GM10266 (cell line): ENCODE measurements at regions not wholly inside any gene's neighbourhood (a gene's known extent, or its start where the extent isn't known, plus 50 kb on each side); places are given as distances from the start of the nearest gene placed in this dataset.

Experiments
- DNase-seq: peaks from one replicate; pipeline ENCODE4 v3.0.0; 2012; ENCODE audit errors: extremely low spot score
- TF ChIP-seq, protein P1 (sequence below): IDR thresholded peaks from 2 replicates; pipeline ENCODE4 v1.5.1; 2012; ENCODE audit warnings: mild to moderate bottlenecking, low read depth; ENCODE audit not compliant: control insufficient read depth, insufficient read depth; ENCODE audit errors: missing control alignments

DNA sequence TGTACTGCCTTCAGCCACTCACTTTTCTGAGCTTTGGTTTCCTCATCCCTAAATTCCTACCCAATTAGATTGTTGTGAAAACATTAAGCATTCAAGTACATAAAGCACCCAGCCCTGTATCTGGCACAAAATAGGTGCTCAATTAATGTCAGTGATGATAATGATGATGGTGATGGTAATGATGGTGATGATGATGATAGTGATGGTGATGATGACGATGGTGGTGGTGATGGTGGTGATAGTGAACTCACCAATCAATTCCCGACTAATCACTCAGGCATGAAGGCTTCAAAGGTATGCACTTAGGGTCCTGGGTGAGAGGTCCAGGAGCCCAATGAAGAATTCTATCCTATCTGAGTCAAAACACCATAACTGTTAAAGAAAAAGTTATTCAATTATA is 383.5 kb downstream of the MATN1 start:
- DNase-seq, result no peak
- TF ChIP-seq, protein P1, sequence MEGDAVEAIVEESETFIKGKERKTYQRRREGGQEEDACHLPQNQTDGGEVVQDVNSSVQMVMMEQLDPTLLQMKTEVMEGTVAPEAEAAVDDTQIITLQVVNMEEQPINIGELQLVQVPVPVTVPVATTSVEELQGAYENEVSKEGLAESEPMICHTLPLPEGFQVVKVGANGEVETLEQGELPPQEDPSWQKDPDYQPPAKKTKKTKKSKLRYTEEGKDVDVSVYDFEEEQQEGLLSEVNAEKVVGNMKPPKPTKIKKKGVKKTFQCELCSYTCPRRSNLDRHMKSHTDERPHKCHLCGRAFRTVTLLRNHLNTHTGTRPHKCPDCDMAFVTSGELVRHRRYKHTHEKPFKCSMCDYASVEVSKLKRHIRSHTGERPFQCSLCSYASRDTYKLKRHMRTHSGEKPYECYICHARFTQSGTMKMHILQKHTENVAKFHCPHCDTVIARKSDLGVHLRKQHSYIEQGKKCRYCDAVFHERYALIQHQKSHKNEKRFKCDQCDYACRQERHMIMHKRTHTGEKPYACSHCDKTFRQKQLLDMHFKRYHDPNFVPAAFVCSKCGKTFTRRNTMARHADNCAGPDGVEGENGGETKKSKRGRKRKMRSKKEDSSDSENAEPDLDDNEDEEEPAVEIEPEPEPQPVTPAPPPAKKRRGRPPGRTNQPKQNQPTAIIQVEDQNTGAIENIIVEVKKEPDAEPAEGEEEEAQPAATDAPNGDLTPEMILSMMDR, result no peak

DNA sequence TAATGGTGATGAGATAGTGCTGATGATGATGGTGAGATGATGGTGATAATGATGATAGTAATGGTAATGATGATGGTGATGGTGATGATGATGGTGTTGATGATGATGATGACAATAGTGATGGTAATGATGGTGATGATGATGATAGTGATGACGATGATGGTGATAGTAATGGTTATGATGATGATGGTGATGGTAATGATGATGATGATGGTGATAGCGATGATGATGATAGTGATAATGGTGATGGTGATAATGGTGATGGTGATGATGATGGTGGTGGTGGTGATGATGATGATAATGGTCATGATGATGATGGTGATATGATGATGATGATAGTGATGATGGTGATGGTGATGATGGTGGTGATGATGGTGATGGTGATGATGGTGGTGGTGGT is 384.6 kb downstream of the MATN1 start:
- TF ChIP-seq, protein P1, result no peak
- no peak for DNase-seq

DNA sequence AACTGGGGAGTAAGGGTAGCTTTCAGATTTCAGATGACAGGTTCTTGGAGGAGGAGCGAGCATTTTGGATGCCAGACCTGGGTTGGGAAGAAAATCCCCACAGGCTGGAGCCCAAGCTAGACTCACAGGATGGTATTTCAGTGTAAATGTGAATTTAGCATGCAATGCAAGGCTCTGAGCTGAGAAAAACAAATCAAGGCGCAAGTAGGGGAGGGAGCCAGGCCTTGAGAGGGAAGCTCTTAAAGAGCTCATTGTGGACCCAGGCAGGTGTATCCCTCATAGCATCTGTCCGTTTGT is 386.1 kb downstream of the MATN1 start:
- no peak for DNase-seq
- TF ChIP-seq, protein P1, result no peak

DNA sequence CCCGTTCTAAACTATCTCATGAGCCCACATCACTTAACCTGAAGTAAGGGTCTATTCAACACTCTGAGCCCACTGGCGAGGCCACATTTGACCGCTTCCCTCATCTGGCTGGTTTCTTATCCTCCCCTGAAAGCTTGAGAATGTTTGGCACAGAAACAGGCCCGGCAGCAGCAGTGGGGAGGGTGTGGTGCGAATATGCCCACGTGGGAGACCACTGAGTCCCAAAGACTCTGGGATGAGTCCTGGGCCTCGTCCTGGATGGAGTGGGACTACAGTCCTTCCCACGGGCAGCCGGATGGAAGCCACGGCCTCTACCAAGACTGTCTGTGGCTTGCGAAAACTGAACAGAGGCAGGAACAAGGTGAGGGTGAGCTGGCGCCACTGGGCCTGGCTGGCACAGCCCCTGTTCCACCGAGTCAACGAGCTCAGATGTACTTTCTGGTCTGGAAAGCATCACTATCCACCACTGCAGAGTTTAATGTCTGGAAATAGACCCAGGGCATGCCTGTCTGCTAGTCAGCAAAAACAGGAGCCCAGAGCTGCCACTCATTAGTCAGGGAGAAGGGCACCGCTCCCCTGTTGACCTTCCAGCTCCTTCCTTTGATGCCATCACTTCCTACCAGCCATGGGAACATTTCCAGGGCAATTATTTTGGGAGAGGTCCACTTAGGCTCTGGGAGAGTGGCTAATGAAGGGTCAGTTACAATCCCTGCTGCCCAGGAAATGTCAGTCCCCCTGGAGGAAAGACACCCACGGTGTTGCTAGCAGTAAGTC is 386.6 kb downstream of the MATN1 start:
- no peak for DNase-seq
- TF ChIP-seq, protein P1, result no peak

DNA sequence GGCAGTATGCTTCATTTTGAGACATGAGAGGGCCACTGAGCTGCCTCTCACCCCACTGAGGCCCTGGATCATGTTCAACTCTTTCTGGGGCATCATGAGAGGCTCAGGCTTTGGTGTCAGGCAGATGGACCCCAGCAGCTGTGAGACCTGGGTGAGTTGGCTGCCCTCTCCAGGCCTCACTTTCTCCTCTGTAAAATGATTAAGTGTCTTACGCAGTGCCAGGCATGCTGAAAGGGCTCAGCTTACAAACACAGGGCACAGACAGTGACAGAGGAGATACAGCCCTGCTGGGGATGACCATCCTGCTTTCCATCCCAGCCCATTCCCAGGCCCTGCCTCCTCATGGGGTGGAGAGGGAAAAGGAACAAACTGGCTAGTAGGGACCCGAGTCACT is 387.4 kb downstream of the MATN1 start:
- TF ChIP-seq, protein P1, result no peak
- DNase-seq, result no peak

DNA sequence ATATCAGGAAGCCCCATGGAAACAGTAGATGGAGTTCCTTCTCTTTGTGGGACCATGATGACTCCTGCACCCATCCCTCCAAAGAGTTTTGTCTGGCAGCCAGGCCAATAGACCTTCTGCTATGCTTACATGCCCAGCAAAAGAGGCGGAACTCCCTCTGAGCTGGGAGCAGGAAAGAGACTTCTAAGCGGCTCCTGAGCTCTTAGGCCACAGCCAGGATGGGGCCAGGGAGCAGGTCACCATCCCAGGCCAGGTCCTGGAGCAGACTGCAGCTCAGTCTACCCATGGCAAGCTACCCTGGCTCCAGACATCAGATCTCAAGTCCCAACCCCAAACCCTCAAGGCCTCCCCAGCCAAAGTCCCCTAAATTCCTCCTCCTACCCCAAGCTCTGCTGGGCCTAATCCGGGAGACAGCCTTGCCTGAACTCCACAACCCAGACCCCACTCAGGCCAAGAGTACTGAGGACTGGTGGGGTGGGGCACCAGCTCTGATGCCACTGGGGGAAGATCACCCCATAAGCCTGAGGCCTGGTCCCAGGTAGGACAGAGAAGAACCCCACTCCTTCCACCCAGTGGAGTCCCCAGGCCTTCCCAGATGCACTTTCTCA is 387.9 kb downstream of the MATN1 start:
- TF ChIP-seq, protein P1, result no peak
- DNase-seq, result no peak

GRCh38 chr1:30334767-30335166 is 388.6 kb downstream of the MATN1 start:
- no peak for DNase-seq
- TF ChIP-seq, protein P1, result no peak
